ENCODE measurements at regions not wholly inside any gene's neighbourhood (a gene's known extent, or its start where the extent isn't known, plus 50 kb on each side); places are given as distances from the start of the nearest gene placed in this dataset.
"Not testable (repeated sequence)": the region's sequence is repeated elsewhere in the genome, so short reads cannot be mapped to it uniquely, and the experiment has no call there.

GRCh38 chr2:107473150-107473549, 353.5 kb upstream of the RGPD4 start:
- Mint-ChIP-seq H3K9me3 (ENCODE audit: insufficient read depth) (peaks cover 4% of the 10 kb centered on the region), H3K36me3 (ENCODE audit: low read depth) (no peaks in the 10 kb centered on the region), H3K4me3 (no peak overlapping the region), H3K27me3 (ENCODE audit: low read depth) (no peaks in the 10 kb centered on the region), H3K27ac (no peak overlapping the region), H3K4me1 (ENCODE audit: low read depth) (no peaks in the 10 kb centered on the region)
- POLR2A ChIA-PET = no interaction called here
- CTCF ChIA-PET = interaction anchor here (0.7 kb wide), 1 partner anchor 1132 kb away, joined by 3 read pairs; no protein-coding TSS in a partner anchor
- no peak for ATAC-seq
- no peak for DNase-seq

GRCh38 chr2:107475859-107476258, 350.8 kb upstream of the RGPD4 start:
- Mint-ChIP-seq H3K27ac (no peak overlapping the region), H3K9me3 (ENCODE audit: insufficient read depth) (peaks cover 4% of the 10 kb centered on the region), H3K36me3 (ENCODE audit: low read depth) (no peaks in the 10 kb centered on the region), H3K27me3 (ENCODE audit: low read depth) (no peaks in the 10 kb centered on the region), H3K4me3 (no peak overlapping the region), H3K4me1 (ENCODE audit: low read depth) (no peaks in the 10 kb centered on the region)
- POLR2A ChIA-PET = no interaction called here
- DNase-seq (no peak), ATAC-seq (no peak)
- CTCF ChIA-PET = no interaction called here

GRCh38 chr2:107502539-107502938, 324.2 kb upstream of the RGPD4 start:
- DNase-seq = no peak
- no peaks in the 10 kb centered on the region for H3K9me3 Mint-ChIP-seq (ENCODE audit: insufficient read depth)
- ATAC-seq = no peak
- no peak overlapping the region for H3K27ac Mint-ChIP-seq
- POLR2A ChIA-PET = no interaction called here
- no peaks in the 10 kb centered on the region for H3K4me1 Mint-ChIP-seq (ENCODE audit: low read depth)
- H3K27me3 Mint-ChIP-seq (ENCODE audit: low read depth) = no peaks in the 10 kb centered on the region
- CTCF ChIA-PET = no interaction called here
- H3K4me3 Mint-ChIP-seq = no peak overlapping the region
- H3K36me3 Mint-ChIP-seq (ENCODE audit: low read depth) = no peaks in the 10 kb centered on the region

- Mint-ChIP-seq H3K27me3 (ENCODE audit: low read depth) (no peaks in the 10 kb centered on the region), H3K27ac (no peak overlapping the region), H3K36me3 (ENCODE audit: low read depth) (no peaks in the 10 kb centered on the region), H3K9me3 (ENCODE audit: insufficient read depth) (no peaks in the 10 kb centered on the region), H3K4me3 (no peak overlapping the region), H3K4me1 (ENCODE audit: low read depth) (no peaks in the 10 kb centered on the region)
- no peak for DNase-seq
- ATAC-seq = no peak
- ChIA-PET CTCF (no interaction called here), POLR2A (no interaction called here)
Observed at GRCh38 chr2:107511970-107512789, 314.5 kb upstream of the RGPD4 start.

GRCh38 chr2:107525406-107525805, 301.3 kb upstream of the RGPD4 start:
- H3K27me3 Mint-ChIP-seq (ENCODE audit: low read depth) = no peaks in the 10 kb centered on the region
- no peak for ATAC-seq
- ChIA-PET CTCF (no interaction called here), POLR2A (no interaction called here)
- H3K4me3 Mint-ChIP-seq = no peak overlapping the region
- no peaks in the 10 kb centered on the region for H3K4me1 Mint-ChIP-seq (ENCODE audit: low read depth)
- no peaks in the 10 kb centered on the region for H3K36me3 Mint-ChIP-seq (ENCODE audit: low read depth)
- no peak overlapping the region for H3K27ac Mint-ChIP-seq
- H3K9me3 Mint-ChIP-seq (ENCODE audit: insufficient read depth) = peaks cover 13% of the 10 kb centered on the region
- DNase-seq = no peak

- no peaks in the 10 kb centered on the region for H3K27me3 Mint-ChIP-seq (ENCODE audit: low read depth)
- no peak for ATAC-seq
- ChIA-PET POLR2A (no interaction called here), CTCF (no interaction called here)
- H3K36me3 Mint-ChIP-seq (ENCODE audit: low read depth) = no peaks in the 10 kb centered on the region
- H3K27ac Mint-ChIP-seq = no peak overlapping the region
- no peaks in the 10 kb centered on the region for H3K4me1 Mint-ChIP-seq (ENCODE audit: low read depth)
- H3K9me3 Mint-ChIP-seq (ENCODE audit: insufficient read depth) = peaks cover 3% of the 10 kb centered on the region
- no peak for DNase-seq
- no peak overlapping the region for H3K4me3 Mint-ChIP-seq
Observed at GRCh38 chr2:107529146-107529545, 297.5 kb upstream of the RGPD4 start.

GRCh38 chr2:107530046-107530445, 296.6 kb upstream of the RGPD4 start:
- ChIA-PET POLR2A (no interaction called here), CTCF (no interaction called here)
- Mint-ChIP-seq H3K36me3 (ENCODE audit: low read depth) (no peaks in the 10 kb centered on the region), H3K4me1 (ENCODE audit: low read depth) (no peaks in the 10 kb centered on the region), H3K27me3 (ENCODE audit: low read depth) (no peaks in the 10 kb centered on the region), H3K9me3 (ENCODE audit: insufficient read depth) (no peaks in the 10 kb centered on the region), H3K27ac (no peak overlapping the region), H3K4me3 (no peak overlapping the region)
- ATAC-seq = no peak
- no peak for DNase-seq

GRCh38 chr2:107534926-107535325, 291.8 kb upstream of the RGPD4 start:
- Mint-ChIP-seq H3K4me3 (no peak overlapping the region), H3K36me3 (ENCODE audit: low read depth) (no peaks in the 10 kb centered on the region), H3K27ac (no peak overlapping the region), H3K27me3 (ENCODE audit: low read depth) (no peaks in the 10 kb centered on the region), H3K4me1 (ENCODE audit: low read depth) (no peaks in the 10 kb centered on the region), H3K9me3 (ENCODE audit: insufficient read depth) (no peaks in the 10 kb centered on the region)
- CTCF ChIA-PET = no interaction called here
- DNase-seq (no peak), ATAC-seq (no peak)
- POLR2A ChIA-PET = no interaction called here

- H3K36me3 Mint-ChIP-seq (ENCODE audit: low read depth); ATAC-seq; DNase-seq; H3K27me3 Mint-ChIP-seq (ENCODE audit: low read depth); H3K9me3 Mint-ChIP-seq (ENCODE audit: insufficient read depth); POLR2A ChIA-PET; H3K27ac Mint-ChIP-seq; H3K4me1 Mint-ChIP-seq (ENCODE audit: low read depth); H3K4me3 Mint-ChIP-seq; CTCF ChIA-PET: not testable (repeated sequence)
Observed at GRCh38 chr2:107535905-107536689, 290.6 kb upstream of the RGPD4 start.

GRCh38 chr2:107542314-107542740, 284.4 kb upstream of the RGPD4 start:
- H3K36me3 Mint-ChIP-seq (ENCODE audit: low read depth) = no peaks in the 10 kb centered on the region
- H3K27me3 Mint-ChIP-seq (ENCODE audit: low read depth) = no peaks in the 10 kb centered on the region
- POLR2A ChIA-PET = no interaction called here
- DNase-seq (no peak), ATAC-seq (no peak)
- no peaks in the 10 kb centered on the region for H3K4me1 Mint-ChIP-seq (ENCODE audit: low read depth)
- no peak overlapping the region for H3K4me3 Mint-ChIP-seq
- no peaks in the 10 kb centered on the region for H3K9me3 Mint-ChIP-seq (ENCODE audit: insufficient read depth)
- no peak overlapping the region for H3K27ac Mint-ChIP-seq
- CTCF ChIA-PET = no interaction called here

- ChIA-PET POLR2A (no interaction called here), CTCF (no interaction called here)
- ATAC-seq (no peak), DNase-seq (no peak)
- Mint-ChIP-seq H3K4me3 (no peak overlapping the region), H3K27ac (no peak overlapping the region), H3K27me3 (ENCODE audit: low read depth) (no peaks in the 10 kb centered on the region), H3K4me1 (ENCODE audit: low read depth) (no peaks in the 10 kb centered on the region), H3K36me3 (ENCODE audit: low read depth) (no peaks in the 10 kb centered on the region), H3K9me3 (ENCODE audit: insufficient read depth) (no peaks in the 10 kb centered on the region)
Observed at GRCh38 chr2:107543793-107544192, 282.9 kb upstream of the RGPD4 start.

GRCh38 chr2:107545066-107545465, 281.6 kb upstream of the RGPD4 start:
- Mint-ChIP-seq H3K36me3 (ENCODE audit: low read depth) (no peaks in the 10 kb centered on the region), H3K9me3 (ENCODE audit: insufficient read depth) (no peaks in the 10 kb centered on the region), H3K4me1 (ENCODE audit: low read depth) (no peaks in the 10 kb centered on the region), H3K27me3 (ENCODE audit: low read depth) (no peaks in the 10 kb centered on the region), H3K27ac (no peak overlapping the region), H3K4me3 (no peak overlapping the region)
- POLR2A ChIA-PET = no interaction called here
- no peak for DNase-seq
- CTCF ChIA-PET = no interaction called here
- no peak for ATAC-seq

Data from activated CD8-positive, alpha-beta T cell treated with anti-CD3 and anti-CD28 coated beads, Interleukin-2, amount 10 ng/mL, durations not matched to agents 7 days and 5 days (primary cell).